C4-2B (cell line): ENCODE measurements at regions not wholly inside any gene's neighbourhood (a gene's known extent, or its start where the extent isn't known, plus 50 kb on each side); places are given as distances from the start of the nearest gene placed in this dataset.

Experiments
- ZFX ChIP-seq: fragments of 450-650 bp; IDR thresholded peaks from 2 replicates; pipeline ENCODE4 v1.6.1; 2017
- TF ChIP-seq, protein P1 (sequence below): fragments of 450-650 bp; conservative IDR thresholded peaks from 2 replicates; pipeline ENCODE4 v1.5.1; 2017; ENCODE audit warnings: mild to moderate bottlenecking

DNA sequence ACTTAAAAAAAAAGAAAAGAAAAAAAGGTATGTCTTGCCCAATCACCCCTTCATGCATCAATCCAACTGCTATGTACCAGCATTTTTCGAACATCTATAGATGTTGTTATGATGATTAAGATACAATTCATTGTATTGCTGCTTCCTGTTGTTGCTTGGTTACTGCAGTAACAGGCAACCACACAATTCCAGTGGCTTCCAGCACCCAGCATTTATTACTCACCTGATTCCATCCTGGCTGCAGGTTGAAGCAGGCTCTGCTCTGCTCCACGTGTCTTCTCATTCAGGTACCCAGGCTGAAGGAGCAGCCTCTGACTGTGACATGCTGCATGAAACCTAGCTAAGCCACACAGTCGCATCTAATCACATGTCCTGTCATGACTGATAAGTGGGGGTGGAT lies 196.9 kb downstream of the INO80D start:
- TF ChIP-seq, protein P1, sequence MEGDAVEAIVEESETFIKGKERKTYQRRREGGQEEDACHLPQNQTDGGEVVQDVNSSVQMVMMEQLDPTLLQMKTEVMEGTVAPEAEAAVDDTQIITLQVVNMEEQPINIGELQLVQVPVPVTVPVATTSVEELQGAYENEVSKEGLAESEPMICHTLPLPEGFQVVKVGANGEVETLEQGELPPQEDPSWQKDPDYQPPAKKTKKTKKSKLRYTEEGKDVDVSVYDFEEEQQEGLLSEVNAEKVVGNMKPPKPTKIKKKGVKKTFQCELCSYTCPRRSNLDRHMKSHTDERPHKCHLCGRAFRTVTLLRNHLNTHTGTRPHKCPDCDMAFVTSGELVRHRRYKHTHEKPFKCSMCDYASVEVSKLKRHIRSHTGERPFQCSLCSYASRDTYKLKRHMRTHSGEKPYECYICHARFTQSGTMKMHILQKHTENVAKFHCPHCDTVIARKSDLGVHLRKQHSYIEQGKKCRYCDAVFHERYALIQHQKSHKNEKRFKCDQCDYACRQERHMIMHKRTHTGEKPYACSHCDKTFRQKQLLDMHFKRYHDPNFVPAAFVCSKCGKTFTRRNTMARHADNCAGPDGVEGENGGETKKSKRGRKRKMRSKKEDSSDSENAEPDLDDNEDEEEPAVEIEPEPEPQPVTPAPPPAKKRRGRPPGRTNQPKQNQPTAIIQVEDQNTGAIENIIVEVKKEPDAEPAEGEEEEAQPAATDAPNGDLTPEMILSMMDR: no peak
- TF ChIP-seq ZFX: no peak
